Keratinocyte (primary cell): ENCODE measurements at regions not wholly inside any gene's neighbourhood (a gene's known extent, or its start where the extent isn't known, plus 50 kb on each side); places are given as distances from the start of the nearest gene placed in this dataset.

Experiments used
- DNase-seq: peaks from one replicate; pipeline ENCODE4 v3.0.0-alpha.2; 2011; ENCODE audit warnings: low read depth, missing footprints, low spot score
- FAIRE-seq: peaks from 2 replicates; lab custom pipeline; 2011; peaks lifted over from hg19 to GRCh38; lab: Jason Lieb, UNC
- H2AFZ ChIP-seq: 2 replicates; pipeline ENCODE4 v1.6.0; 2012; ENCODE audit warnings: low read length, control low read depth, inconsistent platforms; ENCODE audit not compliant: control insufficient read depth
- H3K27ac ChIP-seq: 2 replicates; pipeline ENCODE4 v1.5.1; 2011; ENCODE audit warnings: low read length; ENCODE audit not compliant: control insufficient read depth, insufficient read depth
- H3K27me3 ChIP-seq: 3 replicates; pipeline ENCODE4 v1.6.0; 2011; ENCODE audit warnings: low read length; ENCODE audit not compliant: control insufficient read depth, insufficient read depth; ENCODE audit errors: extremely low read depth
- H3K36me3 ChIP-seq, 2 experiments: 2 replicates in 1 of 2; 3 replicates in 1 of 2; pipeline ENCODE4 v1.5.1; 2011; ENCODE audit warnings: low read length in 2 of 2, mild to moderate bottlenecking in 1 of 2; ENCODE audit not compliant: control insufficient read depth in 2 of 2, insufficient read depth in 2 of 2; ENCODE audit errors: extremely low read depth in 1 of 2
- H3K4me1 ChIP-seq: 3 replicates; pipeline ENCODE4 v1.5.1; 2011; ENCODE audit warnings: low read length; ENCODE audit not compliant: control insufficient read depth, insufficient read depth; ENCODE audit errors: extremely low read depth
- H3K4me2 ChIP-seq: 3 replicates; pipeline ENCODE4 v1.6.0; 2011; ENCODE audit warnings: low read depth, low read length; ENCODE audit not compliant: control insufficient read depth, insufficient read depth; ENCODE audit errors: extremely low read depth
- H3K4me3 ChIP-seq, 3 experiments: fragments of 200-600 bp in 1 of 3; sonication (generic) in 1 of 3; 2 replicates in 2 of 3; 3 replicates in 1 of 3; pipeline ENCODE4 v1.5.1; 2011 to 2016; ENCODE audit warnings: low read length in 3 of 3, mild to moderate bottlenecking in 3 of 3, control low read depth in 2 of 3, inconsistent platforms in 1 of 3, low read depth in 1 of 3, mixed read lengths in 1 of 3, mixed run types in 1 of 3, moderate library complexity in 1 of 3; ENCODE audit not compliant: control insufficient read depth in 2 of 3, insufficient read depth in 2 of 3; ENCODE audit errors: extremely low read depth in 1 of 3
- H3K79me2 ChIP-seq: 2 replicates; pipeline ENCODE4 v1.6.0; 2012; ENCODE audit warnings: low read length; ENCODE audit not compliant: control insufficient read depth, insufficient read depth
- H3K9ac ChIP-seq: 3 replicates; pipeline ENCODE4 v1.6.0; 2011; ENCODE audit warnings: low read length; ENCODE audit not compliant: control insufficient read depth, insufficient read depth; ENCODE audit errors: extremely low read depth
- H3K9me1 ChIP-seq: 3 replicates; pipeline ENCODE4 v1.6.0; 2011; ENCODE audit warnings: low read length; ENCODE audit not compliant: control insufficient read depth, insufficient read depth; ENCODE audit errors: extremely low read depth
- H3K9me3 ChIP-seq: 2 replicates; pipeline ENCODE4 v1.5.1; 2012; ENCODE audit warnings: low read depth, low read length; ENCODE audit not compliant: control insufficient read depth
- H4K20me1 ChIP-seq: 3 replicates; pipeline ENCODE4 v1.6.0; 2011; ENCODE audit warnings: low read length; ENCODE audit not compliant: control insufficient read depth, insufficient read depth; ENCODE audit errors: extremely low read depth
- CTCF ChIP-seq, 3 experiments: IDR thresholded peaks in 1 of 3; conservative IDR thresholded peaks in 1 of 3; optimal IDR thresholded peaks in 1 of 3; 2 replicates in 2 of 3; 3 replicates in 1 of 3; pipeline versions ENCODE3 to v1.5.1; 2011; ENCODE audit warnings: low read length in 3 of 3, mild to moderate bottlenecking in 3 of 3, moderate library complexity in 2 of 3, control low read depth in 1 of 3, inconsistent platforms in 1 of 3; ENCODE audit not compliant: insufficient read depth in 2 of 3; ENCODE audit errors: extremely low read depth in 1 of 3
- EZH2 ChIP-seq: IDR thresholded peaks from one replicate; pipeline ENCODE4 v1.6.1; 2012; ENCODE audit warnings: inconsistent platforms, mild to moderate bottlenecking, low read length, moderate library complexity
- dilution Hi-C: fragments of 300-500 bp; cut with MboI; formaldehyde crosslinking; loops from one replicate; pipeline ENCODE4 v1.7.0; 2020; ENCODE audit warnings: low sequenced_read_pairs; ENCODE audit not compliant: extremely low pct_ligation_motif_present

DNA sequence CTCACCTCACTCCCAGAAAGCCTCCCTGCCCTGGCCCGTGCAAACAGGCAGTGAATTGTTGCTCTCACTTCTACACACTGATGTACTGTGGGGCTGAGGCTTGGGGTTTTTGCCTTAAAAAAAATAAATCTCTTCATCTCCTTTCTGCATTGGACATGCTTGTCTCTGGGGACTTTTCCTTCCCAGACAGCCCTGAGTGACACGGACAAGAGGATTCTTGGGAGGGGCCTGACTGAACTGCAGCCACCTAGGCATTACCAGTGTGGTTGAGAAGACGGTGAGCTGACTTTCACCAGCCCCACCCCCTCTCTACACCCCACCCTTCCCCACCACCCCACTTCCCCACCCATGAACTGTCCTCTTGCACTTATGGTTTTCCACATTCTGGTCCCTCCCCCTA, 51.6 kb upstream of the PARP11 start:
- FAIRE-seq (no peak), DNase-seq (no peak)
- no peaks in the 10 kb centered on the region for H3K4me1 ChIP-seq
- H3K9me1 ChIP-seq = no peaks in the 10 kb centered on the region
- H4K20me1 ChIP-seq = no peaks in the 10 kb centered on the region
- no peak overlapping the region for H3K4me3 ChIP-seq
- no peak overlapping the region for H3K4me2 ChIP-seq
- no peaks in the 10 kb centered on the region for H3K36me3 ChIP-seq
- H3K27me3 ChIP-seq = peaks cover 24% of the 10 kb centered on the region
- TF ChIP-seq EZH2 = no peak
- no peak for TF ChIP-seq CTCF (optimal IDR thresholded peaks at IDR 0.05 in 1 of 3, IDR thresholded peaks at IDR 0.05 in 1 of 3, conservative IDR thresholded peaks at IDR 0.05 in 1 of 3; ENCODE audit: extremely low read depth in 1 of 3, insufficient read depth in 2 of 3, low read length in 3 of 3)
- H2AFZ ChIP-seq = no peak overlapping the region
- H3K79me2 ChIP-seq = no peaks in the 10 kb centered on the region
- no peaks in the 10 kb centered on the region for H3K9me3 ChIP-seq
- H3K27ac ChIP-seq = no peak overlapping the region
- H3K9ac ChIP-seq = no peak overlapping the region
- dilution Hi-C loops = no loop called here

GRCh38 chr12:3923021-3923420, 49.8 kb upstream of the PARP11 start:
- no peaks in the 10 kb centered on the region for H3K4me1 ChIP-seq
- dilution Hi-C loops = no loop called here
- no peak overlapping the region for H3K4me2 ChIP-seq
- peaks cover 12% of the 10 kb centered on the region for H3K27me3 ChIP-seq
- FAIRE-seq = no peak
- no peaks in the 10 kb centered on the region for H4K20me1 ChIP-seq
- no peak overlapping the region for H3K9ac ChIP-seq
- no peaks in the 10 kb centered on the region for H3K36me3 ChIP-seq
- H3K4me3 ChIP-seq = no peak overlapping the region
- no peak overlapping the region for H2AFZ ChIP-seq
- no peaks in the 10 kb centered on the region for H3K9me1 ChIP-seq
- TF ChIP-seq EZH2 (no peak), CTCF (optimal IDR thresholded peaks at IDR 0.05 in 1 of 3, IDR thresholded peaks at IDR 0.05 in 1 of 3, conservative IDR thresholded peaks at IDR 0.05 in 1 of 3; ENCODE audit: extremely low read depth in 1 of 3, insufficient read depth in 2 of 3, low read length in 3 of 3) (no peak)
- no peaks in the 10 kb centered on the region for H3K79me2 ChIP-seq
- no peak overlapping the region for H3K27ac ChIP-seq
- H3K9me3 ChIP-seq = no peaks in the 10 kb centered on the region
- no peak for DNase-seq
